Neural progenitor cell (in vitro differentiated cells): ENCODE measurements at regions not wholly inside any gene's neighbourhood (a gene's known extent, or its start where the extent isn't known, plus 50 kb on each side); places are given as distances from the start of the nearest gene placed in this dataset.

Source experiments
- CTCF ChIP-seq: fragments of 200-600 bp; sonication (generic); IDR thresholded peaks from 2 replicates; pipeline ENCODE4 v1.5.1; 2017; ENCODE audit warnings: antibody characterized with exemption, mild to moderate bottlenecking
- EZH2 ChIP-seq: fragments of 200-600 bp; sonication (generic); IDR thresholded peaks from 2 replicates; pipeline ENCODE4 v1.6.1; 2017; ENCODE audit warnings: antibody characterized with exemption, mild to moderate bottlenecking, moderate library complexity
- EZH2phosphoT487 ChIP-seq: fragments of 200-600 bp; sonication (generic); IDR thresholded peaks from 2 replicates; pipeline ENCODE4 v1.6.1; 2017; ENCODE audit warnings: antibody characterized with exemption

GRCh38 chr15:98480844-98481243 lies 167.5 kb upstream of the IGF1R start:
- TF ChIP-seq EZH2: no peak
- no peak for TF ChIP-seq CTCF
- TF ChIP-seq EZH2phosphoT487: no peak
